HFFc6 (cell line): ENCODE measurements at regions not wholly inside any gene's neighbourhood (a gene's known extent, or its start where the extent isn't known, plus 50 kb on each side); places are given as distances from the start of the nearest gene placed in this dataset.

Experiments used
- DNase-seq: peaks from one replicate; pipeline ENCODE4 v3.0.0-alpha.2; 2018
- H3K27ac Mint-ChIP-seq: 2 replicates; pipeline ENCODE4 v1.8.0; 2020; ENCODE audit warnings: mild to moderate bottlenecking, mixed read lengths
- H3K27me3 Mint-ChIP-seq: 2 replicates; pipeline ENCODE4 v1.8.0; 2021; ENCODE audit warnings: mild to moderate bottlenecking, moderate library complexity, mixed read lengths; ENCODE audit not compliant: insufficient read depth
- H3K36me3 Mint-ChIP-seq: 2 replicates; pipeline ENCODE4 v1.8.0; 2021; ENCODE audit warnings: low read depth, mixed read lengths
- H3K4me1 Mint-ChIP-seq: 2 replicates; pipeline ENCODE4 v1.8.0; 2020; ENCODE audit warnings: low read depth, mixed read lengths
- H3K4me3 Mint-ChIP-seq: 2 replicates; pipeline ENCODE4 v1.8.0; 2020; ENCODE audit warnings: mild to moderate bottlenecking, moderate library complexity, mixed read lengths
- H3K9me3 Mint-ChIP-seq: 2 replicates; pipeline ENCODE4 v1.8.0; 2020; ENCODE audit warnings: mild to moderate bottlenecking, mixed read lengths
- CTCF ChIP-seq: fragments of 200-600 bp; sonication (generic); IDR thresholded peaks from 2 replicates; pipeline ENCODE4 v1.5.0; 2021; ENCODE audit warnings: antibody characterized with exemption, mild to moderate bottlenecking

- Mint-ChIP-seq H3K27ac (no peak overlapping the region), H3K36me3 (no peaks in the 10 kb centered on the region), H3K9me3 (no peaks in the 10 kb centered on the region), H3K27me3 (peaks cover 5% of the 10 kb centered on the region; the same call in 1 of the 2 replicates), H3K4me3 (no peak overlapping the region), H3K4me1 (no peaks in the 10 kb centered on the region)
- no peak for TF ChIP-seq CTCF
- no peak for DNase-seq
These were observed 138.2 kb downstream of the GAS1 start for GRCh38 chr9:86809151-86809550.

GRCh38 chr9:86807367-86807976 is 139.8 kb downstream of the GAS1 start:
- no peaks in the 10 kb centered on the region for H3K36me3 Mint-ChIP-seq
- DNase-seq, result no peak
- H3K9me3 Mint-ChIP-seq, result no peaks in the 10 kb centered on the region
- H3K27me3 Mint-ChIP-seq, result peaks cover 5% of the 10 kb centered on the region; the same call in 1 of the 2 replicates
- H3K27ac Mint-ChIP-seq, result no peak overlapping the region
- no peak overlapping the region for H3K4me3 Mint-ChIP-seq
- H3K4me1 Mint-ChIP-seq, result no peaks in the 10 kb centered on the region
- TF ChIP-seq CTCF, result no peak

- H3K4me3 Mint-ChIP-seq, result no peak overlapping the region
These were observed 143.3 kb downstream of the GAS1 start for GRCh38 chr9:86804011-86804410.

GRCh38 chr9:86802900-86803673 is 144.2 kb downstream of the GAS1 start:
- Mint-ChIP-seq H3K4me3 (no peak overlapping the region), H3K27ac (no peak overlapping the region), H3K27me3 (peaks cover 5% of the 10 kb centered on the region; the same call in 1 of the 2 replicates), H3K36me3 (no peaks in the 10 kb centered on the region), H3K9me3 (no peaks in the 10 kb centered on the region), H3K4me1 (no peaks in the 10 kb centered on the region)
- no peak for DNase-seq
- TF ChIP-seq CTCF, result no peak

More at GRCh38 chr9:86804011-86804410, 143.3 kb downstream of the GAS1 start:
- Mint-ChIP-seq H3K27ac (no peak overlapping the region), H3K4me1 (no peaks in the 10 kb centered on the region), H3K36me3 (no peaks in the 10 kb centered on the region), H3K27me3 (peaks cover 5% of the 10 kb centered on the region; the same call in 1 of the 2 replicates), H3K9me3 (no peaks in the 10 kb centered on the region)
- TF ChIP-seq CTCF, result no peak
- DNase-seq, result no peak

- Mint-ChIP-seq H3K9me3 (no peaks in the 10 kb centered on the region), H3K27me3 (peaks cover 5% of the 10 kb centered on the region; the same call in 1 of the 2 replicates), H3K27ac (no peak overlapping the region), H3K36me3 (no peaks in the 10 kb centered on the region), H3K4me1 (peaks cover 4% of the 10 kb centered on the region), H3K4me3 (no peak overlapping the region)
- TF ChIP-seq CTCF, result no peak
- DNase-seq, result no peak
These were observed 146.1 kb downstream of the GAS1 start for GRCh38 chr9:86801246-86801645.
